Activated CD4-positive, alpha-beta T cell treated with anti-CD3 and anti-CD28 coated beads, Interleukin-2, amount 50 U/mL, for 48 hours (primary cell): ENCODE measurements at regions not wholly inside any gene's neighbourhood (a gene's known extent, or its start where the extent isn't known, plus 50 kb on each side); places are given as distances from the start of the nearest gene placed in this dataset.

ENCODE experiments used
- DNase-seq, 2 experiments: peaks; one replicate each; pipeline ENCODE4 v3.0.0-alpha.2; 2020

DNA sequence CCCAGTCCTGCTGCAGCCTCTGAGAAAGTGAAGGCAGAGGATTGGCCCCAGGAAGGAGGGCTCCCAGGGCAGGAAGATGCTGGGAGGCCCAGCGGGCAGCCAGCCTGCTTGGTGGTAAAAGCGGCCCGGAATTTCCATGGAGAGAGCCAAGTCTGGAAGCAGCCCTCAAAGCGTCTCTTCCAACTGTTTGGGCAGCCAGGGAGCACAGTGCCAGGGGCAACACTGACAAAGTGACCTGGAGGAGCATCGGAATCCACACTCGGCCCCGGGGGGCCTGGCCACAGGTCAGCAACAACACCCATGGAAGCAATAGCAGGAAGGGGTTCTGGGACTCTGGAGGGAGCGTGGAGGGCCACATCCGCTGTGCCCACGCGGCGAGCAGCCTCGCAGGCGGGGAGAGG lies 63.2 kb upstream of the FGFR2 start:
- DNase-seq = no peak

DNA sequence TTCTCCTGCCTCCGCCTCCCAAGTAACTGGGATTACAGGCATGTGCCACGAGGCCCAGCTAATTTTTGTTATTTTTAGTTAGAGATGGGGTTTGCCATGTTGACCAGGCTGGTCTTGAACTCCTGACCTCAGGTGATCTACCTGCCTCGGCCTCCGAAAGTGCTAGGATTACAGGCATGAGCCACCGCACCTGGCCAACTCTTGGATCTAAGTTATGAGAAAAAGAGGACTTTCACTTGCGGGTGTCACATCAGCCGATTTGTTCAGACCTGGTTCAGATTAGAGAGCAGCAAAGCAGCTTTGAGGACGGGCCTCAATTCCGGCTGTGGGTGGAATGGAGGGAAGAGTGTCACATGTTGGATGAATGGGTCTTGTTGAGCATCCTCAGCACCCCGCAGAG lies 61.0 kb upstream of the FGFR2 start:
- DNase-seq = no peak

DNA sequence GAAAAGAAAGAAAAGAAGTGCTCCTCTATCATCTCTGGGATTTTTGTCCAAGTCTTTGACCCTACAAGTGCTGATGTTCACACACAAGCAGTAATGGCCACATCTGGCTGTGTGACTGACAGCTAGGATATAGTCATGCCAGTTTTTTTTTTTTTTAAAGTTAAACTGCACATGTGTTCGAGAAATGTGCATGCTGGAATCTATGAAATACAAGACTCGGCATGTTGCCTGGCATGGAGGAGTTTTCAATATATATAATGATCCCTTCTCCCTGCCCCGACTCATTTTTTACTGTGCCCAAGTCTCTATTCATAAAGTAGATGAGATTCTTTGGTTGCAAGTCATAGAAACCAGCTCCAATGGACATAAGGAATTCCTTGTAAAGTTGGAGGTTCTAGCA lies 60.4 kb upstream of the FGFR2 start:
- no peak for DNase-seq

DNA sequence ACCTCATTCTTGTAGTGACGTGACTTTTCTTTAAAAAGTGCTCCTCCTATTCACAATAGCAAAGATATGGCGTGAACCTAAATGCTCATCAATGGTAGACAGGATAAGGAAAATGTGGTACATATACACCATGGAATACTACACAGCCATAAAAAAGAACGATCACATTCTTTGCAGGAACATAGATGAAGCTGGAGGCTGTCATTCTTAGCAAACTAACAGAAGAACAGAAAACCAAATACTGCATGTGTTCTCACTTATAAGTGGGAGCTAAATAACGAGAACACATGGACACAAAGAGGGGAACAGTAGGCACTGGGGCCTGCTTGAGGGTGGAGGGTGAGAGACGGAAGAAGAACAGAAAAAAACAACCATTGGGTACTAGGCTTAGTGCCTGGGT lies 59.9 kb upstream of the FGFR2 start:
- DNase-seq = no peak

DNA sequence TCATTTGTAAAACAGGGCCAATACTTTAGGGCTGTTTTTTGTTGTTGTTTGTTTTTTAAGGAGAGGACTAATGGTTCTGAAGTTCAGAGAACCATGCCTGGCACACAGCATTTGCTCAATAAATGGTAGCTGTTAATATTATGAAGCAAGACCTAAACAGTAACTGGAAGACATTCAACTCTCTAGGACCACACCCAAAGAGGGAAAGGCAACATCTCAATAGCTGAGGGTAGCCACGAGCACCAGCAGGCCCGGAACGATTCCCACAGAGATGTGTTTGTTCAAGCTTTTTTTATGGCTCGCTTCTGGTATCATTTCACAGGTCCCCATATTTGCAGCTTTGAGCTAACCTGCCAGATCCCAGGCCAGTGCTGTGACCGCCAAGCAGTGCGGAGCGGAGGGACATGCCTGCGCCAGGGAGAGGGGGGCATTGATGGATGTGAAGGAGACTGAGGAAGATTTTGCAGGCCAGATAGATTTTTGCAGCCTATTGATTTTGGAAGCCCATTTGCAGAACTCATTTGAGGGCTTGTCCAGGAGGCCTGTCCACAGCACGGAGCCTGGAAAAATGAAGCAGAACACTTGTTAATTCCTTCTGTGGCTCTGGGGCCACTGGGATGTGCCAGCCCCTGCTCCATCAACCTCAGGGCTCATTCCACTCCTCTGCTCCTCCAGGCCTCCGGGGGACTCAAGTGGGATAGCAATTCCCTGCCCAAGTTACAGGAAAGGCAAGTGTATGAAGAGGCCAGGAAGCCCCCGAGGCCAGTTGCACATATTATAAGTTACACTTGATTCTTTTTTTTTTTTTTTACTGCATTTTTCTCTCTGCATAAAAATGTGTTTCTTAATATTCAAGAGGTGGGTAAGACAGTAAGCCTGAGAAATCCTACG lies 57.3 kb upstream of the FGFR2 start:
- no peak for DNase-seq

GRCh38 chr10:121654021-121654545 lies 55.8 kb upstream of the FGFR2 start:
- no peak for DNase-seq

DNA sequence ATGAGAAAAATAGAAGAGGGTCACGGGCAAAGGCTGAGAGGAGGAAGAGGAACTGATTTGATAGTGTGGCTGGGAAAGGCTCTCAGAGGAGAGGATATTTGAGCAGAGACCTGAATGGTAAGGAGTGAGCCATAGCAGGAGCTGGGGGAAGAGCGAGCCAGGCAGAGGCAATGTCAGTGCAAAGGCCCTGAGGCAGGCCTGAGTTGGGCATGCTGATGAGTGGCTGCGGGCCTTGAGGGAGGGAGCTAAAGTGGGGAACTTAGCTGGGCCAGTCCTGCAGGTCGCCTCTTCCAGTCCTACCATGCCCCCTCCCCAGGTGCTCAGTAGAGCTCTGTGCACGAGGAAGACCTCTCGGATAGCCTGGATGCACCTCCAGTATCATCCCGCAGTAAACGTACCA lies 55.4 kb upstream of the FGFR2 start:
- DNase-seq = no peak

DNA sequence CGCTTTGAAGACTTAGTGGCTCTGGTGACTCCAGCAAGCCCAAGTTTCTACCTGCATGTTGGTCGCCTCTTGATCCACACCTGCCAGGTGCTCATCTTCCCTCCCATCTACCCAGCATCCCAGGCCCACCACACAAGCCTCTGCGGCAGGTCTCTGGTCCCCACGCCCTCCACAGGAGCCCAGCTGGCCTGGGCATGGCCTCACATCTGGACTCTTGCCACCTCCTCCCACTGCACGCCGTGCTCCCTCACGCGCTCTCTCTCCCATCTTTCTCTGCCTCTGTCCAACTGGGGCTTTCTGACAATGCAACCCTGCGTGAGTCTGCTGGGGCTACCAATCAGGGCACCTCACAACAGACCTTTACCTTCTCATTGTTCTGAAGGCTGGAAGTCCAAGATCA lies 50.2 kb upstream of the FGFR2 start:
- DNase-seq = no peak

DNA sequence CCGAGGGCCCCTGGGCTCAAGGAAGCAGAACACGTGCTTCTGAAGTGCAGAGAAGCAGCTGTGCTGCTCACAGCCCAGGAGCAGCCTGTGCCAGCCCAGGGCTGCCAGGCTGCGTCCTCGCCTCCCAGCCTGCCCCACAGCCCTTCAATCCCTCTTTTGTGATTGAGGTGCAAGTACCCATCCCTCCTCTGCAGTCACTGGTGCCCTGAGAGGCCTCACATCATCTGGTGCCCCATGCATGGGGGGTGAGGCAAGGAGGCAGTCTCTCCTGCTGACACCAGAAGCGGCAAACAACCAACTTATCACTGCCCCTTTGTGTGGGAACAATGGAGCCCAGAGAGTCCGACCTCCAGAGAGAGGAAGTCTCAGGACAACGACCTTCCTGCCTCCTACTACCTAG lies 49.8 kb upstream of the FGFR2 start:
- DNase-seq = no peak
